ENCODE measurements at regions not wholly inside any gene's neighbourhood (a gene's known extent, or its start where the extent isn't known, plus 50 kb on each side); places are given as distances from the start of the nearest gene placed in this dataset.

DNA sequence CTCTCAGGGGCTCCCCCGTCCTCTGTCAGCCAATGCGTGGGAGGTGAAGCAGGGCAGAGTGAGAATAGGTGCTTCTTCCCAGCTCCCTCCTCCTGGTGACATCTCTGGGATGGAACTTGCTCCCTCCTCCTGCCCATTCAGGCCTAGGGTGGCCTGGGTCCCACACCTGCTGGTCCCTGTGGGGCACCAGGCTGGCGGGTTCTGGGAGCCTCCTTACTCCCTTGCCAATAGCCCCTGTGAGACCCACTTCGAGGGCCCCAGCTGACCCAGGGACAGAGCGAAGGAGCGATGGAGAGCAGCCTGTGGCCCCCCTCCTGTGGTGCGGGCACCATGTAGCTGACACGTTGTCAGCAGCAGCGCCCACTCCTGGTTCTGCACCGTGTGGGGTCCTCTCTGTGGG is 512.6 kb downstream of the GLRX3 start:
- TF ChIP-seq, protein P1, sequence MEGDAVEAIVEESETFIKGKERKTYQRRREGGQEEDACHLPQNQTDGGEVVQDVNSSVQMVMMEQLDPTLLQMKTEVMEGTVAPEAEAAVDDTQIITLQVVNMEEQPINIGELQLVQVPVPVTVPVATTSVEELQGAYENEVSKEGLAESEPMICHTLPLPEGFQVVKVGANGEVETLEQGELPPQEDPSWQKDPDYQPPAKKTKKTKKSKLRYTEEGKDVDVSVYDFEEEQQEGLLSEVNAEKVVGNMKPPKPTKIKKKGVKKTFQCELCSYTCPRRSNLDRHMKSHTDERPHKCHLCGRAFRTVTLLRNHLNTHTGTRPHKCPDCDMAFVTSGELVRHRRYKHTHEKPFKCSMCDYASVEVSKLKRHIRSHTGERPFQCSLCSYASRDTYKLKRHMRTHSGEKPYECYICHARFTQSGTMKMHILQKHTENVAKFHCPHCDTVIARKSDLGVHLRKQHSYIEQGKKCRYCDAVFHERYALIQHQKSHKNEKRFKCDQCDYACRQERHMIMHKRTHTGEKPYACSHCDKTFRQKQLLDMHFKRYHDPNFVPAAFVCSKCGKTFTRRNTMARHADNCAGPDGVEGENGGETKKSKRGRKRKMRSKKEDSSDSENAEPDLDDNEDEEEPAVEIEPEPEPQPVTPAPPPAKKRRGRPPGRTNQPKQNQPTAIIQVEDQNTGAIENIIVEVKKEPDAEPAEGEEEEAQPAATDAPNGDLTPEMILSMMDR (IDR thresholded peaks at IDR 0.05; ENCODE audit: low read length) = no peak
- TF ChIP-seq EZH2 (IDR thresholded peaks at IDR 0.05; ENCODE audit: borderline replicate concordance, low read length) = no peak
